WTC11 (cell line): ENCODE measurements at regions not wholly inside any gene's neighbourhood (a gene's known extent, or its start where the extent isn't known, plus 50 kb on each side); places are given as distances from the start of the nearest gene placed in this dataset.
A peak's percentile ranks its signal among the peaks of the same experiment; 100 is the strongest.

Experiments
- ATAC-seq: fragments of 200-7000 bp; cut with Tn5 transposase; 2 replicates; pipeline ENCODE4 v1.10.0; 2021; ENCODE audit warnings: mild to moderate bottlenecking, moderate library complexity
- CTCF ChIA-PET: fragments of 300-600 bp; sonication (Branson Sonifier 250); formaldehyde crosslinking; loops from one replicate; lab custom pipeline; 2021; ENCODE audit warnings: antibody characterized with exemption; lab: Charles Lee
- POLR2A ChIA-PET: fragments of 350-600 bp; sonication (Branson Sonifier 250); formaldehyde crosslinking; loops from one replicate; lab custom pipeline; 2021; ENCODE audit warnings: antibody characterized with exemption; lab: Charles Lee
- DNase-seq: peaks from one replicate; pipeline ENCODE4 v3.0.0; 2021; ENCODE audit warnings: low spot score
- H3K27ac Mint-ChIP-seq: 2 replicates; pipeline ENCODE4 v1.8.0; 2021; ENCODE audit warnings: mixed read lengths
- H3K27me3 Mint-ChIP-seq: 2 replicates; pipeline ENCODE4 v1.8.0; 2021; ENCODE audit warnings: low read depth, mild to moderate bottlenecking, moderate library complexity, mixed read lengths
- H3K36me3 Mint-ChIP-seq: 2 replicates; pipeline ENCODE4 v1.8.0; 2021; ENCODE audit warnings: mixed read lengths
- H3K4me1 Mint-ChIP-seq: 2 replicates; pipeline ENCODE4 v1.8.0; 2022; ENCODE audit warnings: mixed read lengths
- H3K4me3 Mint-ChIP-seq: 2 replicates; pipeline ENCODE4 v1.8.0; 2021; ENCODE audit warnings: mild to moderate bottlenecking, moderate library complexity, mixed read lengths
- H3K9me3 Mint-ChIP-seq: 2 replicates; pipeline ENCODE4 v1.8.0; 2021; ENCODE audit warnings: mixed read lengths
- CREB1 ChIP-seq: sonication (generic); formaldehyde crosslinking; IDR thresholded peaks from 2 replicates; pipeline ENCODE4 v1.8.0; 2023; ENCODE audit warnings: mild to moderate bottlenecking, missing genetic modification reagents
- CREM ChIP-seq: sonication (generic); formaldehyde crosslinking; IDR thresholded peaks from 2 replicates; pipeline ENCODE4 v1.8.1; 2022; ENCODE audit warnings: mild to moderate bottlenecking, missing genetic modification reagents, moderate library complexity
- EMX1 ChIP-seq: fragments of 250-450 bp; sonication (Bioruptor Pico); IDR thresholded peaks from 2 replicates; pipeline ENCODE4 v1.8.0; 2021; ENCODE audit warnings: mild to moderate bottlenecking
- ETV6 ChIP-seq: sonication (generic); formaldehyde crosslinking; IDR thresholded peaks from 2 replicates; pipeline ENCODE4 v1.8.1; 2022; ENCODE audit warnings: mild to moderate bottlenecking, missing genetic modification reagents
- FOXK1 ChIP-seq: sonication (generic); formaldehyde crosslinking; IDR thresholded peaks from 2 replicates; pipeline ENCODE4 v1.8.0; 2022; ENCODE audit warnings: mild to moderate bottlenecking, moderate library complexity, missing genetic modification reagents
- GABPB1 ChIP-seq: sonication (generic); formaldehyde crosslinking; IDR thresholded peaks from 2 replicates; pipeline ENCODE4 v1.8.1; 2023; ENCODE audit warnings: mild to moderate bottlenecking, missing genetic modification reagents
- GRHL2 ChIP-seq: fragments of 250-450 bp; sonication (Bioruptor Pico); IDR thresholded peaks from 2 replicates; pipeline ENCODE4 v1.8.0; 2022; ENCODE audit warnings: mild to moderate bottlenecking, moderate library complexity; ENCODE audit not compliant: insufficient replicate concordance, severe bottlenecking
- GTF2I ChIP-seq: fragments of 250-450 bp; sonication (Bioruptor Pico); conservative IDR thresholded peaks from 2 replicates; pipeline ENCODE4 v1.4.0; 2021; ENCODE audit warnings: mild to moderate bottlenecking
- JAZF1 ChIP-seq: fragments of 250-450 bp; sonication (Bioruptor Pico); IDR thresholded peaks from 2 replicates; pipeline ENCODE4 v1.9.0; 2021; ENCODE audit warnings: moderate library complexity, mild to moderate bottlenecking, inconsistent platforms
- MXD4 ChIP-seq: fragments of 250-450 bp; sonication (Bioruptor Pico); IDR thresholded peaks from 2 replicates; pipeline ENCODE4 v1.8.0; 2021; ENCODE audit warnings: mild to moderate bottlenecking, moderate library complexity, borderline replicate concordance
- NFATC4 ChIP-seq: fragments of 250-450 bp; sonication (Bioruptor Pico); IDR thresholded peaks from 2 replicates; pipeline ENCODE4 v1.9.0; 2021; ENCODE audit warnings: mild to moderate bottlenecking
- SMAD3 ChIP-seq: sonication (generic); formaldehyde crosslinking; IDR thresholded peaks from 2 replicates; pipeline ENCODE4 v1.8.0; 2022; ENCODE audit warnings: missing genetic modification reagents, mild to moderate bottlenecking, borderline replicate concordance
- TEAD1 ChIP-seq: sonication (generic); formaldehyde crosslinking; IDR thresholded peaks from 2 replicates; pipeline ENCODE4 v1.8.0; 2022; ENCODE audit warnings: mild to moderate bottlenecking, missing genetic modification reagents
- ZNF138 ChIP-seq: sonication (generic); formaldehyde crosslinking; conservative IDR thresholded peaks from 2 replicates; pipeline ENCODE4 v1.8.1; 2022; ENCODE audit warnings: mild to moderate bottlenecking, moderate library complexity, missing genetic modification reagents
- ZNF232 ChIP-seq: sonication (generic); formaldehyde crosslinking; IDR thresholded peaks from 2 replicates; pipeline ENCODE4 v1.8.0; 2022; ENCODE audit warnings: mild to moderate bottlenecking, missing genetic modification reagents
- ZNF263 ChIP-seq: sonication (generic); formaldehyde crosslinking; IDR thresholded peaks from 2 replicates; pipeline ENCODE4 v1.8.1; 2022; ENCODE audit warnings: low read depth, mild to moderate bottlenecking, moderate library complexity, missing genetic modification reagents
- ZNF423 ChIP-seq: fragments of 250-450 bp; sonication (Bioruptor Pico); IDR thresholded peaks from 2 replicates; pipeline ENCODE4 v2.1.2; 2022; ENCODE audit warnings: mild to moderate bottlenecking, moderate library complexity
- TF ChIP-seq, protein P1 (sequence below): sonication (generic); formaldehyde crosslinking; IDR thresholded peaks from 2 replicates; pipeline ENCODE4 v1.8.1; 2023; ENCODE audit warnings: mild to moderate bottlenecking, missing genetic modification reagents
- TF ChIP-seq, protein P2 (sequence below): fragments of 250-450 bp; sonication (Bioruptor Pico); IDR thresholded peaks from 2 replicates; pipeline ENCODE4 v1.8.0; 2021; ENCODE audit warnings: mild to moderate bottlenecking
- TF ChIP-seq, protein P3 (sequence below): sonication (generic); formaldehyde crosslinking; IDR thresholded peaks from 2 replicates; pipeline ENCODE4 v1.8.0; 2023; ENCODE audit warnings: missing genetic modification reagents
- TF ChIP-seq, protein P4 (sequence below): sonication (generic); formaldehyde crosslinking; IDR thresholded peaks from 2 replicates; pipeline ENCODE4 v1.8.0; 2022; ENCODE audit warnings: mild to moderate bottlenecking, missing genetic modification reagents
- TF ChIP-seq, protein P5 (sequence below): fragments of 250-450 bp; sonication (Bioruptor Pico); IDR thresholded peaks from 2 replicates; pipeline ENCODE4 v2.1.2; 2022; ENCODE audit warnings: mild to moderate bottlenecking, moderate library complexity
- TF ChIP-seq, protein P6 (sequence below): fragments of 250-450 bp; sonication (Bioruptor Pico); conservative IDR thresholded peaks from 2 replicates; pipeline ENCODE4 v1.9.0; 2021; ENCODE audit warnings: mild to moderate bottlenecking
- TF ChIP-seq, protein P7 (sequence below): sonication (generic); formaldehyde crosslinking; IDR thresholded peaks from 2 replicates; pipeline ENCODE4 v1.8.0; 2022; ENCODE audit warnings: mild to moderate bottlenecking, missing genetic modification reagents

DNA sequence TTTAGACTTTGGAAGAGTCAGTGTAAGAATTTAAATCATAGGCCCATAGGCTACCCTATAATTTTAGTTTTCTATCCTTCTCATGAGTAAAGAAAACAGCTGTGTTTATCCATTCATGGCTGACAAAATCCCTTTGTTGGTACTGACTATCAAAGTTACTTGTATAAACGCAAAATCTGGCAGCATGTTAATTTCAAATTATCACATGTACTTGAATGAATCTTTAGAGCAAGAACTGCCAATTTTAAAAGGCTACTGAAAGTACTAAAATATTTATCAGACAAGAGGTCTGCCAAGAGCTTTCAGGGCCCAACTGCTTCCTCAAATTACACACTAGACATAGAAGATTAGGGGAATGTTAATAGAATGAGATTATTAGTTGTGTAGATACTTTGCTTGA lies 66.6 kb downstream of the MYL12B start:
- DNase-seq (no peak), ATAC-seq (no peak)
- ChIA-PET CTCF (interaction anchor here (0.7 kb wide), 1 partner anchor 153 kb away, joined by 3 read pairs; no protein-coding TSS in a partner anchor), POLR2A (no interaction called here)
- Mint-ChIP-seq H3K9me3 (peaks cover 45% of the 10 kb centered on the region), H3K27me3 (no peaks in the 10 kb centered on the region), H3K27ac (peak overlapping the region; percentile 24; the same call in 1 of the 2 replicates), H3K4me3 (no peak overlapping the region), H3K36me3 (peaks cover 19% of the 10 kb centered on the region), H3K4me1 (peaks cover 47% of the 10 kb centered on the region)
- TF ChIP-seq EMX1 (no peak), SMAD3 (no peak), ZNF423 (no peak), GTF2I (CRISPR knock-in tag) (no peak), ETV6 (CRISPR knock-in tag) (no peak), GRHL2 (CRISPR knock-in tag) (no peak)

DNA sequence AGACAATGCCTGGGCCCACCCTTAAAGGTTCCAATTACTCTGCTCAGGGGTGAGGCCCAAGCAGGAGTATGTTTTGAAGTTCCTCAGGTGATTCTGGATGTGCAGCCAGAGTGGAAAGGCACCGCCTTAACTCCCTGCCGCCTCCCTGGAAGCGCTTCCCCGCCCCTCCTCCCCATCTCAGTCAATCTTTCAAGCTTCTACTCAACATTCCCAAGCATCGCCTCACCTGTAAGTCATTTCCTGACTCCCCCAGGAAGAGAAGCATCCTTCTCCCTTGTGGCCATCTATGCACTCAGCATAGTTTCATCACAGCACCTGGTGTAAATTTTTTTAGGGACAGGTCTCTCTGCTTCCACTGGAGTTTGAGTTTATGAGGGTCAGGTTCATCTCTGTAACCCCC lies 67.5 kb downstream of the MYL12B start:
- ChIA-PET POLR2A (no interaction called here), CTCF (no interaction called here)
- H3K9me3 Mint-ChIP-seq: peaks cover 54% of the 10 kb centered on the region
- ATAC-seq (peak; percentile 53), DNase-seq (no peak)
- peaks cover 45% of the 10 kb centered on the region for H3K4me1 Mint-ChIP-seq
- no peak for TF ChIP-seq EMX1
- TF ChIP-seq, protein P1, sequence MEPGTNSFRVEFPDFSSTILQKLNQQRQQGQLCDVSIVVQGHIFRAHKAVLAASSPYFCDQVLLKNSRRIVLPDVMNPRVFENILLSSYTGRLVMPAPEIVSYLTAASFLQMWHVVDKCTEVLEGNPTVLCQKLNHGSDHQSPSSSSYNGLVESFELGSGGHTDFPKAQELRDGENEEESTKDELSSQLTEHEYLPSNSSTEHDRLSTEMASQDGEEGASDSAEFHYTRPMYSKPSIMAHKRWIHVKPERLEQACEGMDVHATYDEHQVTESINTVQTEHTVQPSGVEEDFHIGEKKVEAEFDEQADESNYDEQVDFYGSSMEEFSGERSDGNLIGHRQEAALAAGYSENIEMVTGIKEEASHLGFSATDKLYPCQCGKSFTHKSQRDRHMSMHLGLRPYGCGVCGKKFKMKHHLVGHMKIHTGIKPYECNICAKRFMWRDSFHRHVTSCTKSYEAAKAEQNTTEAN: no peak
- no peak for TF ChIP-seq ZNF138 (CRISPR knock-in tag)
- TF ChIP-seq, protein P2, sequence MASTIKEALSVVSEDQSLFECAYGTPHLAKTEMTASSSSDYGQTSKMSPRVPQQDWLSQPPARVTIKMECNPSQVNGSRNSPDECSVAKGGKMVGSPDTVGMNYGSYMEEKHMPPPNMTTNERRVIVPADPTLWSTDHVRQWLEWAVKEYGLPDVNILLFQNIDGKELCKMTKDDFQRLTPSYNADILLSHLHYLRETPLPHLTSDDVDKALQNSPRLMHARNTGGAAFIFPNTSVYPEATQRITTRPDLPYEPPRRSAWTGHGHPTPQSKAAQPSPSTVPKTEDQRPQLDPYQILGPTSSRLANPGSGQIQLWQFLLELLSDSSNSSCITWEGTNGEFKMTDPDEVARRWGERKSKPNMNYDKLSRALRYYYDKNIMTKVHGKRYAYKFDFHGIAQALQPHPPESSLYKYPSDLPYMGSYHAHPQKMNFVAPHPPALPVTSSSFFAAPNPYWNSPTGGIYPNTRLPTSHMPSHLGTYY (CRISPR knock-in tag): no peak
- TF ChIP-seq CREB1: no peak
- no peak for TF ChIP-seq JAZF1 (CRISPR knock-in tag)
- TF ChIP-seq, protein P3, sequence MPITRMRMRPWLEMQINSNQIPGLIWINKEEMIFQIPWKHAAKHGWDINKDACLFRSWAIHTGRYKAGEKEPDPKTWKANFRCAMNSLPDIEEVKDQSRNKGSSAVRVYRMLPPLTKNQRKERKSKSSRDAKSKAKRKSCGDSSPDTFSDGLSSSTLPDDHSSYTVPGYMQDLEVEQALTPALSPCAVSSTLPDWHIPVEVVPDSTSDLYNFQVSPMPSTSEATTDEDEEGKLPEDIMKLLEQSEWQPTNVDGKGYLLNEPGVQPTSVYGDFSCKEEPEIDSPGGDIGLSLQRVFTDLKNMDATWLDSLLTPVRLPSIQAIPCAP: no peak
- no peak for TF ChIP-seq ZNF232 (CRISPR knock-in tag)
- TF ChIP-seq, protein P4, sequence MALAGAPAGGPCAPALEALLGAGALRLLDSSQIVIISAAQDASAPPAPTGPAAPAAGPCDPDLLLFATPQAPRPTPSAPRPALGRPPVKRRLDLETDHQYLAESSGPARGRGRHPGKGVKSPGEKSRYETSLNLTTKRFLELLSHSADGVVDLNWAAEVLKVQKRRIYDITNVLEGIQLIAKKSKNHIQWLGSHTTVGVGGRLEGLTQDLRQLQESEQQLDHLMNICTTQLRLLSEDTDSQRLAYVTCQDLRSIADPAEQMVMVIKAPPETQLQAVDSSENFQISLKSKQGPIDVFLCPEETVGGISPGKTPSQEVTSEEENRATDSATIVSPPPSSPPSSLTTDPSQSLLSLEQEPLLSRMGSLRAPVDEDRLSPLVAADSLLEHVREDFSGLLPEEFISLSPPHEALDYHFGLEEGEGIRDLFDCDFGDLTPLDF: no peak
- no peak for TF ChIP-seq GABPB1 (CRISPR knock-in tag)
- TF ChIP-seq TEAD1 (CRISPR knock-in tag): no peak
- TF ChIP-seq ZNF263: no peak
- no peaks in the 10 kb centered on the region for H3K27me3 Mint-ChIP-seq
- peak overlapping the region; percentile 6 for H3K27ac Mint-ChIP-seq
- H3K4me3 Mint-ChIP-seq: no peak overlapping the region
- peaks cover 26% of the 10 kb centered on the region for H3K36me3 Mint-ChIP-seq

DNA sequence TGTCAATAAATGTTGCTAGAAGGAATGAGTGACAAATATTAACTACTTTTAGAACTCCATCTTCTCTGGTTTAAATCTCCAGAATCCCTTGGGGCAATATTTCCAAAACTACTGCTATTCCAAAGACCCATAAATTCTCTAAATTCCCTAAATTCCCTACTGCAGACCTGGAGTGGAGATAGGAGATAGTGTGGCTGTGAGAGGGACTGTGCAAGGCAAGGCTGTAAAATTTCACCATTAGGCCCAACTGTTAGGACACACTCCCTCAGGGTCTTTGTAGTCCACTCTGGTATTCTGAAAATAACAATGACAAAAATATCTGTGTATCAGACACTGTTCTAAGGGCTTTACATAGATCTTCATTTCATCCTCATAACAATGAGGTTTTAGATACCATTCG lies 67.9 kb downstream of the MYL12B start:
- Mint-ChIP-seq H3K9me3 (peaks cover 54% of the 10 kb centered on the region), H3K27me3 (no peaks in the 10 kb centered on the region), H3K4me3 (no peak overlapping the region), H3K36me3 (peaks cover 26% of the 10 kb centered on the region), H3K27ac (no peak overlapping the region), H3K4me1 (peaks cover 45% of the 10 kb centered on the region)
- ATAC-seq (0 out of 2 replicates have a peak, but pooled peaks have one; percentile 13), DNase-seq (no peak)
- ChIA-PET POLR2A (no interaction called here), CTCF (interaction anchor here (0.9 to 2.1 kb wide), 2 partner anchors 30 to 33 kb away, joined by 4 to 7 read pairs; no protein-coding TSS in a partner anchor)
- TF ChIP-seq GABPB1 (CRISPR knock-in tag): no peak
- no peak for TF ChIP-seq FOXK1
- TF ChIP-seq ZNF232 (CRISPR knock-in tag): no peak
- TF ChIP-seq, protein P5, sequence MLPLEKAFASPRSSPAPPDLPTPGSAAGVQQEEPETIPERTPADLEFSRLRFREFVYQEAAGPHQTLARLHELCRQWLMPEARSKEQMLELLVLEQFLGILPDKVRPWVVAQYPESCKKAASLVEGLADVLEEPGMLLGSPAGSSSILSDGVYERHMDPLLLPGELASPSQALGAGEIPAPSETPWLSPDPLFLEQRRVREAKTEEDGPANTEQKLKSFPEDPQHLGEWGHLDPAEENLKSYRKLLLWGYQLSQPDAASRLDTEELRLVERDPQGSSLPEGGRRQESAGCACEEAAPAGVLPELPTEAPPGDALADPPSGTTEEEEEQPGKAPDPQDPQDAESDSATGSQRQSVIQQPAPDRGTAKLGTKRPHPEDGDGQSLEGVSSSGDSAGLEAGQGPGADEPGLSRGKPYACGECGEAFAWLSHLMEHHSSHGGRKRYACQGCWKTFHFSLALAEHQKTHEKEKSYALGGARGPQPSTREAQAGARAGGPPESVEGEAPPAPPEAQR (CRISPR knock-in tag): no peak
- TF ChIP-seq, protein P6, sequence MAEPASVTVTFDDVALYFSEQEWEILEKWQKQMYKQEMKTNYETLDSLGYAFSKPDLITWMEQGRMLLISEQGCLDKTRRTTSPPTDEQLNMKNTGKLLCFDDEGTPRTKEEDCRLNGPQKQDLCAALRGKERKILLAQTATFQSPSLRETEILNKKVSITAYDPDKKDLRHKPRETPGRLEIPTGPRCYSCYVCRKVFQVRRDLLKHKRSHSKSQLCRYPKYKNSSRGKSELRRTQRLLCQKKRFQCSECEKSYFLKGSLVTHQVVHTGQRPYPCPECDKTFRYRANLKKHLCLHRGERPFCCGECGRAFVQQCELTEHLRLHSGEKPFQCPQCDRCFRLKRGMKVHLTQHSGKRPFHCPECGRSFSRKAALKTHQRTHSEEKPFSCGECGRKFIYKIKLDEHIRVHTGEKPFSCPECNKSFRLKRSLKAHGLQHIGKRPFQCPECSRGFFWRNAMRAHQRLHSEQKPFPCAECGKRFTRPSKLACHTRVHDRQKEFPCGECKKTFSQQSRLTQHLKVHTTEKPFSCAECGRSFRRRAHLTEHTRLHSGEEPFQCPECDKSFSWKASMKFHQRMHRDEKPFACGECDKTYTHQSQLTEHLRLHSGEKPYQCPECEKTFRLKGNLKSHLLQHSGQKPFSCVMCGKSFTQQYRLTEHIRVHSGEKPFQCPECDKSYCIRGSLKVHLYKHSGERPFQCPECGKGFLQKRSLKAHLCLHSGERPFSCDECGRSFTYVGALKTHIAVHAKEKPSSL (CRISPR knock-in tag): no peak
- TF ChIP-seq, protein P7, sequence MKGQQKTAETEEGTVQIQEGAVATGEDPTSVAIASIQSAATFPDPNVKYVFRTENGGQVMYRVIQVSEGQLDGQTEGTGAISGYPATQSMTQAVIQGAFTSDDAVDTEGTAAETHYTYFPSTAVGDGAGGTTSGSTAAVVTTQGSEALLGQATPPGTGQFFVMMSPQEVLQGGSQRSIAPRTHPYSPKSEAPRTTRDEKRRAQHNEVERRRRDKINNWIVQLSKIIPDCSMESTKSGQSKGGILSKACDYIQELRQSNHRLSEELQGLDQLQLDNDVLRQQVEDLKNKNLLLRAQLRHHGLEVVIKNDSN (CRISPR knock-in tag): no peak
- TF ChIP-seq ZNF138 (CRISPR knock-in tag): no peak
- no peak for TF ChIP-seq CREM (CRISPR knock-in tag)
- TF ChIP-seq MXD4 (CRISPR knock-in tag): no peak
- TF ChIP-seq NFATC4 (CRISPR knock-in tag): no peak
